ENCODE measurements at regions not wholly inside any gene's neighbourhood (a gene's known extent, or its start where the extent isn't known, plus 50 kb on each side); places are given as distances from the start of the nearest gene placed in this dataset.

GRCh38 chr5:89992201-89992600 lies 417.4 kb downstream of the CETN3 start:
- H3K4me3 ChIP-seq (ENCODE audit: insufficient read depth, low read length, poor library complexity, severe bottlenecking), result no peak overlapping the region
- TF ChIP-seq CTCF (IDR thresholded peaks at IDR 0.05; ENCODE audit: insufficient read depth, low read length, poor library complexity, severe bottlenecking) (no peak), EZH2phosphoT487 (conservative IDR thresholded peaks at IDR 0.05; ENCODE audit: low read length) (no peak)
- no peak overlapping the region for H3K27ac ChIP-seq (ENCODE audit: low read depth, low read length)
- H3K9ac ChIP-seq (ENCODE audit: low read length), result no peak overlapping the region
- no peaks in the 10 kb centered on the region for H3K36me3 ChIP-seq (ENCODE audit: low read length)
- H4K20me1 ChIP-seq (ENCODE audit: low read depth, low read length), result no peaks in the 10 kb centered on the region
- no peak overlapping the region for H3K4me2 ChIP-seq (ENCODE audit: low read depth, low read length, poor library complexity, severe bottlenecking)
- no peaks in the 10 kb centered on the region for H3K27me3 ChIP-seq (ENCODE audit: low read length)
- H3K9me3 ChIP-seq (ENCODE audit: insufficient read depth, low read length), result no peaks in the 10 kb centered on the region
- no peaks in the 10 kb centered on the region for H3K79me2 ChIP-seq (ENCODE audit: insufficient read depth, low read length)
- H3F3A ChIP-seq (ENCODE audit: insufficient read depth), result no peaks in the 10 kb centered on the region
- H2AFZ ChIP-seq (ENCODE audit: low read depth, low read length, severe bottlenecking), result no peak overlapping the region
- no peaks in the 10 kb centered on the region for H3K9me2 ChIP-seq (replicated peaks; ENCODE audit: insufficient read depth, low read length)

- H4K20me1 ChIP-seq (ENCODE audit: low read depth, low read length), result no peaks in the 10 kb centered on the region
- no peak overlapping the region for H3K9ac ChIP-seq (ENCODE audit: low read length)
- no peaks in the 10 kb centered on the region for H3K9me2 ChIP-seq (replicated peaks; ENCODE audit: insufficient read depth, low read length)
- H3K27ac ChIP-seq (ENCODE audit: low read depth, low read length), result no peak overlapping the region
- no peaks in the 10 kb centered on the region for H3F3A ChIP-seq (ENCODE audit: insufficient read depth)
- H2AFZ ChIP-seq (ENCODE audit: low read depth, low read length, severe bottlenecking), result no peak overlapping the region
- no peak overlapping the region for H3K4me2 ChIP-seq (ENCODE audit: low read depth, low read length, poor library complexity, severe bottlenecking)
- H3K79me2 ChIP-seq (ENCODE audit: insufficient read depth, low read length), result no peaks in the 10 kb centered on the region
- H3K4me3 ChIP-seq (ENCODE audit: insufficient read depth, low read length, poor library complexity, severe bottlenecking), result no peak overlapping the region
- H3K9me3 ChIP-seq (ENCODE audit: insufficient read depth, low read length), result no peaks in the 10 kb centered on the region
- no peaks in the 10 kb centered on the region for H3K36me3 ChIP-seq (ENCODE audit: low read length)
- TF ChIP-seq CTCF (IDR thresholded peaks at IDR 0.05; ENCODE audit: insufficient read depth, low read length, poor library complexity, severe bottlenecking) (no peak), EZH2phosphoT487 (conservative IDR thresholded peaks at IDR 0.05; ENCODE audit: low read length) (no peak)
- no peaks in the 10 kb centered on the region for H3K27me3 ChIP-seq (ENCODE audit: low read length)
Observed at GRCh38 chr5:89991592-89991991, 418.0 kb downstream of the CETN3 start.

GRCh38 chr5:89989776-89990175 lies 419.8 kb downstream of the CETN3 start:
- H4K20me1 ChIP-seq (ENCODE audit: low read depth, low read length), result no peaks in the 10 kb centered on the region
- TF ChIP-seq EZH2phosphoT487 (conservative IDR thresholded peaks at IDR 0.05; ENCODE audit: low read length), result no peak
- TF ChIP-seq CTCF (IDR thresholded peaks at IDR 0.05; ENCODE audit: insufficient read depth, low read length, poor library complexity, severe bottlenecking), result no peak
- no peaks in the 10 kb centered on the region for H3F3A ChIP-seq (ENCODE audit: insufficient read depth)
- H3K79me2 ChIP-seq (ENCODE audit: insufficient read depth, low read length), result no peaks in the 10 kb centered on the region
- H3K9me3 ChIP-seq (ENCODE audit: insufficient read depth, low read length), result no peaks in the 10 kb centered on the region
- no peaks in the 10 kb centered on the region for H3K9me2 ChIP-seq (replicated peaks; ENCODE audit: insufficient read depth, low read length)
- no peak overlapping the region for H2AFZ ChIP-seq (ENCODE audit: low read depth, low read length, severe bottlenecking)
- H3K36me3 ChIP-seq (ENCODE audit: low read length), result no peaks in the 10 kb centered on the region
- H3K27ac ChIP-seq (ENCODE audit: low read depth, low read length), result no peak overlapping the region
- H3K27me3 ChIP-seq (ENCODE audit: low read length), result no peaks in the 10 kb centered on the region
- H3K9ac ChIP-seq (ENCODE audit: low read length), result no peak overlapping the region
- no peak overlapping the region for H3K4me3 ChIP-seq (ENCODE audit: insufficient read depth, low read length, poor library complexity, severe bottlenecking)
- no peak overlapping the region for H3K4me2 ChIP-seq (ENCODE audit: low read depth, low read length, poor library complexity, severe bottlenecking)

Measured in SU-DHL-6 (cell line).